Sigmoid colon (tissue), 4 donors: ENCODE measurements at regions not wholly inside any gene's neighbourhood (a gene's known extent, or its start where the extent isn't known, plus 50 kb on each side); places are given as distances from the start of the nearest gene placed in this dataset.

ENCODE experiments used
- POLR2AphosphoS5 ChIP-seq, 4 donors: sonication (generic); formaldehyde crosslinking; IDR thresholded peaks; one replicate each; pipeline ENCODE4 v1.6.1; 2017; ENCODE audit warnings: antibody characterized with exemption in 4 of 4
- TF ChIP-seq, protein P1 (sequence below), 4 experiments: fragments of 450-650 bp in 3 of 4; fragments of 200-600 bp in 1 of 4; IDR thresholded peaks; one replicate each; pipeline ENCODE4 v1.5.1; 2016 to 2019; ENCODE audit warnings: antibody characterized with exemption in 4 of 4, mild to moderate bottlenecking in 3 of 4, moderate library complexity in 2 of 4

DNA sequence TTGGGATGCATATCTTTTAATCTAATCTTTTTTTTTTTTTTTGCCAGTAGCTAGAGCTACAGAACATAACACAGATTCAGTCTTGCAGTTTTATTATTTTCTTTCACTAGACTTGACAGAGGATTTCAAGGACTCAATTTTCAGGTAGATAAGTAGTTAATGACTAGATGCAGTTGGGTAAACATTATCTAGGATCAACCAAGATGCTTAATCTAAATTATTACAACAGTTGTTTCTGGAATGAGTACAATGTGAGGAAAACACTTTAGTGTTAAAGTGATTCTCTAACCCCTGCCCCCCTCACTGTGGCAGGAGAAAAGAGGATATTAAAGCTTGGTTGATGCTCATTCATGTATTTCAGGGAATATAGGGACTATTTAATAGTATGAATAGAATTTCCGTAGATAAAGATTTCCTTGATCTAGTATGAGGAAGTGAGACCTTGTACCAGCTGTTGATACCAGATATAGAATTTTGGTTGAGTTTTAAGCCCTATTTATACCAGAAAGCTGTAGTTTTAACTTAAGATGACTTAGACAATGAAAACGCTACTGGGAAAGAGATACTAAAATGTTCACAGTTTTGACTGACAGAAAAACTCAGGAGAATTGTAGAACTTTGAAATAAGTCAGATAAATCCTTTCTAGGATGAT, 389.0 kb upstream of the C2CD4B start:
- TF ChIP-seq POLR2AphosphoS5 (IDR thresholded peaks at IDR 0.05), result no peak
- TF ChIP-seq, protein P1, sequence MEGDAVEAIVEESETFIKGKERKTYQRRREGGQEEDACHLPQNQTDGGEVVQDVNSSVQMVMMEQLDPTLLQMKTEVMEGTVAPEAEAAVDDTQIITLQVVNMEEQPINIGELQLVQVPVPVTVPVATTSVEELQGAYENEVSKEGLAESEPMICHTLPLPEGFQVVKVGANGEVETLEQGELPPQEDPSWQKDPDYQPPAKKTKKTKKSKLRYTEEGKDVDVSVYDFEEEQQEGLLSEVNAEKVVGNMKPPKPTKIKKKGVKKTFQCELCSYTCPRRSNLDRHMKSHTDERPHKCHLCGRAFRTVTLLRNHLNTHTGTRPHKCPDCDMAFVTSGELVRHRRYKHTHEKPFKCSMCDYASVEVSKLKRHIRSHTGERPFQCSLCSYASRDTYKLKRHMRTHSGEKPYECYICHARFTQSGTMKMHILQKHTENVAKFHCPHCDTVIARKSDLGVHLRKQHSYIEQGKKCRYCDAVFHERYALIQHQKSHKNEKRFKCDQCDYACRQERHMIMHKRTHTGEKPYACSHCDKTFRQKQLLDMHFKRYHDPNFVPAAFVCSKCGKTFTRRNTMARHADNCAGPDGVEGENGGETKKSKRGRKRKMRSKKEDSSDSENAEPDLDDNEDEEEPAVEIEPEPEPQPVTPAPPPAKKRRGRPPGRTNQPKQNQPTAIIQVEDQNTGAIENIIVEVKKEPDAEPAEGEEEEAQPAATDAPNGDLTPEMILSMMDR (IDR thresholded peaks at IDR 0.05), result no peak
